HG03457 (cell line): ENCODE measurements at regions not wholly inside any gene's neighbourhood (a gene's known extent, or its start where the extent isn't known, plus 50 kb on each side); places are given as distances from the start of the nearest gene placed in this dataset.
"Not testable (repeated sequence)": the region's sequence is repeated elsewhere in the genome, so short reads cannot be mapped to it uniquely, and the experiment has no call there.

Experiments used
- ATAC-seq: cut with Tn5 transposase; IDR thresholded peaks from one replicate; pipeline ENCODE4 v1.9.1; 2021; ENCODE audit warnings: moderate number of reproducible peaks; ENCODE audit not compliant: unreplicated experiment

DNA sequence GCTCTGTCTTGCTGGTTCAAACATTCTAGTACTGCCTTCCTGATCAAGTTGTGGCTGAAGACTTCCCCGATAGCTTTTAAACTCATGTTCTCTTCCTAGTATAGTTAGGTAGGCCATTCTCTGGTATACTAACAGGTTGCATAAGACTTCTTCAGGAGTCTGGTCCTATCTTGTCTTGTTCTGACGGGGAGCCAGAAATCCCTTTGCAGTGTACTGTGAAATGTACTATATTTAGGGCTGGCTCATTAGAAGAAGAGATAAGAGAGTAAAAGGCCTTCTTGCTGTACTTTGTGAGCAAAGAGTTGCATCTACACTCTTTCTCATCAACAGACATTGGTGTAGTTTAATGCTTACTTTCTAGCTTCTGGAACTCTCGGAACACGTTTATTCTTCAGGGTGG is 331.9 kb downstream of the NUP35 start:
- no peak for ATAC-seq

DNA sequence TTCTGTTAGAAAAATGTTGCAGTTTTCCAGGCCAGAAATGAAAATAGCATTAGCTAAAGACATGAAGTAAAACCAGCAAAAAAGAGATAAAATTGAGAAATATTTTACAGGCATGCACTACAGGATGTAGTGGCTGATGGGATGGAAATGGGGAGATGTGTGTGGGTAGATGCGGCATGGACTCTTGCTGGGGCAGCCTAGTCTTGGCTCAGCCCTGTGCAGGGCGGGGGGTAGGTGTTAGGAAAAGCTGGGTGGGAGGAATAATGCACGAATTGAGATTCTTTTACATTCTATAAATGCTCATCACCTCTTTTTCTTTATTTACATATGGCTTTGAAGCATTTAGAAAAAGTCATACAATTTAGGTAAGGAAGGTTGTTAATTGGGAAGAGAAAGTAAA is 334.2 kb downstream of the NUP35 start:
- ATAC-seq, result no peak

DNA sequence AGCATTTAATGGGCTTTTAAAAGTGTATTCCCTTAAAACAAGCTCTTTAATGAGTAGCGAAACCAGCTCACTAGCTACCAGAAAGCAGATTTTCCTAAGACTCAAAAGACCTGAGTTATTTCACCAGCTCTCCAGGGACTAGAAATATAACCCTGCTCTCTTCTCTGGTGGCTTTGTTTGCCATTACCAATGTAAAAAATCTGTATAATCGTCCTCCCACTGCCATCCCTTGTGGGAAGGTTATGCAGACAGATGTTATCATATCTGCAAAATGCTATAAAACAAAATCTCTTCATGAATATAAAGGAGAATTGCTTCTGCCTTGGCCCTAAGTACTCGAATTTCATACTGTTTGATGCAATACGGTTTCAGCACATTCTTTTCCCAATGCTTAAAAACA is 335.2 kb downstream of the NUP35 start:
- ATAC-seq, result no peak

DNA sequence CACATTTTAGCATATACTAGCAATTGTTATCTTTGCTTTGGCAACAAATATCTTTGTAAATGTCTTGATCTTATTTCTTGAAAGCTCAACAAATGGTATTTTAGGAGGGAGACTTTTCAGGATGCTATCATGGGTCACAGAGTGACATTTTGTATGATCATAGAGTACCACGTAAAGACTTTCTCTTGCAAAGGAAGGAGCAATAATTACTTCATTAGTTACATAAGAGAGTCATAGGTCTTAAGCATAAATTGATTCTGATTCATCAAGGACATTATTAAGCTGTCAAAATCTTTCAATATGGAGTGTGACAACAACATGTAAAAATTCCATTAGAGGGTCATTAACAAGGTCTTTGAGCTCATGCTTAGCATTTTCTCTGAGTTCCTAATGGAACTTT is 339.6 kb downstream of the NUP35 start:
- ATAC-seq, result no peak

DNA sequence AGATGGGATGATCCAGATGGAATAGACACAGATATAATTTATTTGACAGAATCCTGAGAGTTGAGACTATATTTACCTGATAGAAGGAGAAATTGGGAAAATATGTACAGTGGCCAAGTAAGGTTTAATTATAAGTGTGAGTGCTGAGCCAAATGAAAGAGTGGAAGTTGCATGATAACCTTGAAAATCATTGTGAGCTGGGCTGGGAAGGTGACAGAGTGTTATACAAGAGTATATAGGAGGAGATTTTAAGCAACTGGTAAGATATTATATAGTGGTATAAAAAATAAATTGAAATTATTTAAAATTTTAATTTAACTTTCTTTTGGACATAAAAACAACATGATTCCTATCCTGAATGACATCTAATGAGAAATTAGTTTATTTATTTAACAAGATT is 340.8 kb downstream of the NUP35 start:
- ATAC-seq, result no peak

DNA sequence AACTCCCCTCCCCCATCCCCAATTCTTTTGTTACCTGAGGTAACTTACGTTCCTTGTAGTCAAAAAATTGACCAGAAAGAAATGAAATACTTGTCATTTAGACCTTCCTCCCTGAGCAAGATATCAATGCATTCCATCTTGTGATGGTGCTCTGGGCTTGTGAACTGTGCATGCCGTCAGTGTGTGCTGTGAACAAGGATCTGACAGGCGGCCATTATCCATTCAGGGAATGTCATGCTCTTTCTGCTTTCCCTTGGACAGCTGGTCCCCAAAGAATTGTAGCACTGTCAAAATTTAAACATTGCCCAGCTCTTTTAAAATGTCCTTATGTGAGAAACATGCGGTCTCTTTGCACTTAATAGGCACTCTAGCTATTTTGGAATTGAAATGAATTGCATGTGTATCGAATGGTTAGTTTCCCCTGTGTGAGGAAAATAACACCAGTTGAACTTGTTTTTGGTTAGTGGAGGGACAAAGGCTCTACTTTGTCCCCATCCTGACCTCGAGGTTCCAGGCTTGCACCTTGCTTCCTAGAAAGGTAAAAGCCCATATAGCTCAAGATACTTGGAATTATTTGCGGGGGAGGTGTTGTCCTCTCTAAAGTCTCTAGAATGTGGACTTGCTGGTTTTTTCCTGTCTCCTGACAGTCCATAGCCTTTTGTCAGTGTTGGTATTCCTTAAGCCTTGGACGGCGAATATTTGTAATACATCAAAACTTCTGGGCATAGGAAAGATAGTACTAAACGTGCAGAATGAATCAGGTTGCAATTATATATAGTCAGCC is 350.9 kb downstream of the NUP35 start:
- no peak for ATAC-seq

DNA sequence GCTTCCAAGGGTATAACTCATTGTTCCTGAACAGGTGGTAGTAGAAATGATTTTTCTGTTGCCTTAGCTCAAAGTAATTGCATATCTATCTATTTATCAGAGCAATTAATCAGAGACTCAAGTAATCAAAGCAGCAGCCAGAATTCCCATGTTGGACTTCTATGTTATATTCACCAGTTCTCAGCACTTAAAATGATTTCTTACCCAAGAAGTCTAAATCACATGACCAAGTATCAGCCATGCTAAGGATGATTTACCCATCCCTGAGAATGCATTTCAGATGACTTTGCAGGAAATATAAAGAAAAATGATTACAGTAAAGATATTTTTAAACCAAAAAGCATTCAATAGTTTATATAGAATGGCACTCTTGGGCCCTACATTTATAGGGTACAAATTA is 352.2 kb downstream of the NUP35 start:
- ATAC-seq, result no peak

DNA sequence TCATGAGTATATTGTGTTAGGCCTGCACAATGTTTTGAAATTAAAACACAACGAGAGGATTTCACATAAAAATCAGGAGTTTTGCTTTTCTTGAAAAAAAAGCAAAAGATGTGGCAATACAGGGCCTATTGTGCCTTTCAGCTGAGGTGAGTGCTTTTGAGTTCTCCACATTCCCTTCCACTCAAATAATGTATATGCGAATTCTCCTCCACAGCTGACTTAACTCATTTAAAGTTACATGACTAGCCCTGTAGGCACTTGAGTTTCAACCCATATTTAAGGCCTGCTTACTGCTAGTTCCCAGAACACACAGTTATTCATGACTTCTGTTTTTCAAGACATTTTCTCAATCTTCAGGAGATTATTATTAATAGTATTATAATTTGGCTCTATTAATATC is 353.1 kb downstream of the NUP35 start:
- no peak for ATAC-seq

DNA sequence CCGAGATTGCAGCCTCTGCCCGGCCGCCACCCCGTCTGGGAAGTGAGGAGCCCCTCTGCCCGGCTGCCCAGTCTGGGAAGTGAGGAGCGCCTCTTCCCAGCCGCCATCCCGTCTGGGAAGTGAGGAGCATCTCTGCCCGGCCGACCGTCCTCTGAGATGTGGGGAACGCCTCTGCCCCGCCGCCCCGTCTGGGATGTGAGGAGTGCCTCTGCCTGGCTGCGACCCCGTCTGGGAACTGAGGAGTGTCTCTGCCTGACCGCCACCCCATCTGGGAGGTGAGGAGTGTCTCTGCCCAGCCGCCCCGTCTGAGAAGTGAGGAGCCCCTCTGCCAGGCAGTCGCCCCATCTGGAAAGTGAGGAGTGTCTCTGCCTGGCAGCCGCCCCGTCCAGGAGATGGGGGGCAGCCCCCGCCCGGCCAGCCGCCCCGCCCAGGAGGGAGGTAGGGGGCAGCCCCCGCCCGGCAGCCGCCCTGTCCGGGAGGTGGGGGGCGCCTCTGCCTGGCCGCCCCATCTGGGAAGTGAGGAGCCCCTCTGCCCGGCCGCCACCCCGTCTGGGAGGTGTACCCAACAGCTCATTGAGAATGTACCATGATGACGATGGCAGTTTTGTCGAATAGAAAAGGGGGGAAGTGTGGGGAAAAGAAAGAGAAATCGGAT is 354.8 kb downstream of the NUP35 start:
- not testable (repeated sequence) for ATAC-seq

DNA sequence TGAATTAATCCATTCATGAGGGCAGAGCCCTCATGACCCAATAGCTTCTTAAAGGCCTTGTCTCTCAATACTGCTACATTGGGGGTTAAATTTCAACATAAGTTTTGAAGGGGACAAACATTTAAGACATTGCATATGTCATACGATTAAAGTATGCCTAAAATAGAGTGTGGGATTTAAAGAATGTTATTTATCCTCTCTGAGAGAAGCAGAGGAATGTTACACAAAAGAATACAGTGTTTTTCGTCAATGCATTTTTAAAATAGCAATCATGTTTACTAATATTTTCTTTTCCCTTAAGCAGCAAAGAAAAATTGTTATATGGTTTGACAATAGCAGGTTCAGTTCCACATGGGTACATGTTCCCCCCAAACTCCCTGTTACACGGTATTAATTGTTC is 363.1 kb downstream of the NUP35 start:
- ATAC-seq, result no peak

DNA sequence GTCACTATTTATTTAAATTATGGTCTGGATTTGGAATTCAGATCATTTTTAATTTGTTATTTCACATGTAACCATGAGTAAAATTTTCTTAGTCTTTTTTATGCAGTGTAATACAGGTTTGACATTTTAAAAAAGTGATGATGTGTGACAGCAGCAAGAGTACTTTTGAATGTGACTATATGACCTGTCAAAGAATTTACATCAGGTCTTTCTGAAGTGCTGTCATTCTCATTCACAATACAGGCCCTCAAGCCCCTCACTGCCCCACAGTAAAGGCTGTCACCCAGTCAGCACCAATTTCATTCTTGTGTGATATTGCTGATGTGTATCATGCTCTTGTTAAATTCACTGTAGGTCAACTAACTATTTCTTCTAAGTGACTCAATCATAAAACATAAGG is 364.2 kb downstream of the NUP35 start:
- ATAC-seq, result no peak

DNA sequence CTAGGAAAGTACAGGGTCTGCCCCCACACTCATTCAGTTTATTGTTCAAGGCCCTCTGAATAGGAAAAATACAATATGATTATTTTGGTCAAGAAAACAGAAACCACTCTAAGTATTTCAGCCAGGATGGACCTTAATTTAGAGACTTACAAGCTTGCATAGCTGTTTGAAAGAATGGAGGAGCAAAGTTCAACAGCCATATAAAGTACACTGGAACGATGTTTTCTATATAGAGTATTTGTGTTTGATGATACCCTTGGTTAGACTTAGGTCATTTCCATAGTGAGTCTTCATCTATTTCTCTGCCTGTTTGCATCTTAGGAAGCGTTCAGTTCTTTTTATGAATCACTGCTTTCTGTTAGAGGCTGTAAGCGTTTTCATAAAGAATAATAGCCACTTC is 366.2 kb downstream of the NUP35 start:
- no peak for ATAC-seq

DNA sequence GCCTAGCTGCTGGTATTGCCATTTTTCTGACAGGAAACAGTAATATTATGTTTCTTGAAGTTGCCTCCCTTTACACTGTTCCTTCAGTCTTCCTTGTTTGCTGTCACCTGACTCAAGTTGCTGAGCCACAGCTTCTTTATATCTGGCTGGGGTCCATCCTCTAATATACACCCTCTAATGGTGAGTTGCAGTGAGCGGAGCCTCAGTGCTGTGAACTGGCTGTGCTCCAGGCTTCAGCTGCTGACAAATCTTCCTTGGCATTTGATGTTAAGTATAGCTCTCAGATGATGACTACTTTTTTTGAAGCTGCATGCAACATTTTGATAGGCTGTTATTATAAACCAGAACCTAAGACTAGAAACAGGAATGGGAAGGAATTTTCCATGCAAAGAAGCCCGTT is 366.7 kb downstream of the NUP35 start:
- ATAC-seq, result no peak

DNA sequence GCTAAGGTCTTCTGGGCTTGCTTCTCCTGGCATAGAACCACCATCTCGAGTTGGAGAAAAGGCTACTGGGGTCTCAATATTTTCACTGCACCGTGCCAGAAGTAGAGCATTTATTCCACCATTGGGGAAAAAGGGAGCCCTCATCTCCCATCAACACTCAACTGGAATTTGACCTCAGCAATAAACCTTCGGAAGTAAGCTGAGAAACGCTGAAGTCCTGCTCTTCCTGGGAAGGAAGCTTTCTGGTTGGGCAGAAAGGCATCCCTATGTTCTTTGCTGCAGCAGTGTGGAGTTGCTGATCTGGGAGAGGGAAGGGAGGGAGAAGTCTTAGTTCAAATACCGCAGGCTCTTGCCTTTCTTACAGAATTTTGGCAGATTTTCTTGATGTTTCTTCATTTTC is 368.8 kb downstream of the NUP35 start:
- no peak for ATAC-seq

DNA sequence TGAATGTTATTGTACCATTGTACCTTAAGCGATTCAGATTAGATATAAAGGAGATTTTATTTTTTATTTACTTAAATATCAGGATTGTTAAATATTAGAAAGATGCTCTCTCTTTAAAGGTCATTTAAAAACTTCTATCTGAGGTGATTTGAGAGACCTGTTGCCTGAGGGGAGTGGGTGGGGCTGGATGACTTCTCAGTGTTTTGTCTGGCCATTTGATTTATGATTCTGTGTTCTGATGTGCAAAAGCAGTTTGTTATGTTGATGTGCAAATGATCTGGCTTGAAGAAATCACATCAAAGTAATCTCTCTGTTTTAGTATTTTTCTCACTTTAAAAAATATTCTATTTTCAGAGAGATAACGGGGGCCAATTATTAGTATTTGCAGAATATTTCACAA is 370.8 kb downstream of the NUP35 start:
- no peak for ATAC-seq

DNA sequence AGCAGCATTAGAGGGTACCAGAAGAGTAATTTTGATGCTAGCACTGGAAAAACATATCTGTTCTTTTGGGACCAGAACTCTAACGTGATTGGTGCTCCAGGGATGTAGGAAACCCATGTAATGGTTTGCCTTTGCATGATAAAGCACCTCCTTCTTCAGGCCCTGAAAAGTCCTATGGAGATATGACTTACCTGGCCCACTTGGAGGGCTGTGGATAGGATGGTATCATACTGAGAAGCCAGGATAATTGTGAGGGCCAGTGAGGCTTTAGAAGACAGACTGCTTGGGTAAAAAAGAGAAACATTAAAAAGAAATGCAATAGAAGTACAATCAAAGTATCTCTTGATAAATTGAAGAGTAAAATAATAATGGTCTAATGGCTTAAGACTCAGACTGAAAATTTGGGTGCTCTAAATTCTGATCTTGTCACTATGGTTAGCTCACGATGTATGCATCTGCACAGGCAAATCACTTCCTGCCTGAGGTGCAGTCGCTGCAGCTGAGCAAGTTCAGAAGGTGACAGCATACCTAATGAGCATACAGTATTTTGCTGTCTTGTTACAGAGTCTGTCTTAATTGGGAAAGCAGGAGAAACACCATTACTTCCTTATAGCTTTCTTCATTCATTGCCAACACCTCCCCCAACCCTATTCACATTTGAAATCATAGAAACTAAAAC is 371.5 kb downstream of the NUP35 start:
- ATAC-seq, result peak; percentile 97

DNA sequence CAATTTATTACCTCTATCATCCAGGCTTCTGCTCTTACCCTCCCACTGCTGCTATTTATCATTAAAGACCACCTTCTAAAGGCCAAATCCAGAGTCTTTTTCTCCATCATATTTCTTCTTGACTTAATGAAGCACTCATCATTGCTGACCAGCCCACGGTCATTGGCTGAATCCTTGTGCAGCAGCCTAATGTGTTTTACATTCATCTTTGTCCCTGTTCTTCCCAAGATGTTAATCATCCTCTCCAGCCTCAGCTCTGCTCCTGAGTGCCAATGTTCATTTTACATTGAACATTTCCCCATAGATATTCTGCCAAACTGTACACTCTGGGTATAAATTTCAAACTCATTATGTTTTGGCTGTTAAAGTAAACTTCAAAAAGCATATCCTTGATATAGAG is 373.6 kb downstream of the NUP35 start:
- ATAC-seq, result no peak

DNA sequence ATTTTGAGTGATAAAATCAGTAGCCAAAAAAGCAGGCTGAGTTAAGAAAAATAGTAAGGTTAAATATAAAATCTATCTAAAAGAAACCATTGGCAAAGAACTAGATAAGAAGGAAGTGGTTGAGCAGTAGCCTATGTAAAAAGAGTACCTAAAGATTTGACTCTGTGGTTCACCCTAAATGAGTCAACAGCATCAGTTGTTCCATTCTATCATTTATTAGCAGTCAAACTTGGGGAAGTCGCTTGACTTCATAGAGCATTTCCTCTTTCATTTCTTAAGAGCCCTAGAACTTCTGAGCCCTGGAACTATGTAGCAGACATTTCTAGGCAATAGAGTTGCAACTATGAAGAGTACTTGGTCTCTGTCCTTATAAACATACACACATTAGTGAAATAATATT is 381.7 kb downstream of the NUP35 start:
- ATAC-seq, result peak; percentile 98

DNA sequence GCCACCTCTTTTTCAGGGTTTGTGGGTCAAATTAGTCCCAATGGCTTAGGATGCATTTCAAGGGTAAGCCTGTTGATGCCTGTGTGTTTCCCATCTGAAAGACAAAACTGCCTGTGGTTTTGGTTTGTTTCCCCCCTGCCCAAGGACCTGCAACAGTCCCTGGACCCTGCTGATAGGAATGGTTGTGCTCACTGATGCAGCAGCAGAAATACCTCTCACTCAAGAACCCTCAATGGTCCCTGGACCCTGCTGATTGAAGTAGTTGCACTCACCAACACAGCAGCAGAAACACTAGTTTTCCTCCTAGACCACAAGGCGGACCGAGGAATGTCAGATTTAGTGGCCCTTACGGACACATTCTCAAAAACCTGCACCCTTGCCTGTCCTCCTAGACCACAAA is 386.9 kb downstream of the NUP35 start:
- no peak for ATAC-seq

DNA sequence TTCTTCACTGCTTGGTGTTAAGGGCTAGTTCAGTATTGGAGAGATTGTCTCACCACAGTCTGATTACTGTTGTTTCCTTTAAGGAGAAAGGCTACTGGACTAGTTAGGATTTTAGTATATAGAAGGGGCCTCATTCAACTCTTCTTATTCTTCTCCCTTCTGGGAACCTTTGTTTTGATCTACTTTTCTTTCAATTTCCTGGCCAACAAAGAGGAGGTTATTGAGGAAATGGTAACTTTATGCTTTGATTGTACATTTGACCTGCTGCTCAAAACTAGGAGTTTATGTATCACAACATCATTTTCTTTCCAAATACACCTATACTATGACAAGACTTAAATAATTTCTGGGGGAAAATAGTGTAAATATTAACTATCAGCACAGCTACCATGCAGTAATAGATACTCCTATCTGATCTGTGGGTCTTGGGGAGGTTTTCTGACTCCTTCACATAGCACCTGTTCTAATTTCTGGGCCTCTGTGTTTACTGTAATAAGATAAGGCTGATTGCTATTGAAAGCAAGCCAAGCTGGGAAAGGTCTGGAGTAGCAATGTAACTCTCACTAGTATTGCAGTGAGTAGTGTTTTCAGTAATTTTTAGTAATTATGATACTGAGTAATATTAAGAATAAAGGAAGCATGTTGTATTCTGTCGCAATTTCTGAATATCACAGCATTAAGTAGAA is 395.3 kb downstream of the NUP35 start:
- no peak for ATAC-seq

DNA sequence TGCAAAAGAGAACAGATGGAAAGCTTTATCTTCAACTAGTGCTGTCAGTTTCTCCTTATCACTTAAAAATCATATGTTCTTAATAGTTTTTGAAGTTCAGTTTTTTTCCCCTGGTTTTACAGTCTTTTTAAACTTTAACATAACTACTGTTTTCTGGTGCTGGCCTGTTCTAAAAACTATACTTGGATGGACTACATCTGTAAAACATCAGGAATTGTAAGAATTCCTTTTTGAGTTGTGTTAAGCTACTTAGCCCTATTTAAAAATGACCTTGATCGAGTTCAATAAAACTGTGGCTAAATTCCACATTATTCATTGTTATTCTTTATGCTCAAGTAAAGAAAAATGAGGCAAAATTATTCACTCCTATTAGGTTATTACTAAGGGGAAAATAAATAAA is 397.7 kb downstream of the NUP35 start:
- no peak for ATAC-seq
